ENCODE measurements at regions not wholly inside any gene's neighbourhood (a gene's known extent, or its start where the extent isn't known, plus 50 kb on each side); places are given as distances from the start of the nearest gene placed in this dataset.

GRCh38 chr10:21194510-21194993 is 297.4 kb upstream of the NEBL start:
- H3K27me3 ChIP-seq (ENCODE audit: control insufficient read depth, extremely low read depth, insufficient read depth, low read length): no peaks in the 10 kb centered on the region
- no peak overlapping the region for H3K27ac ChIP-seq (ENCODE audit: control insufficient read depth, insufficient read depth, low read length)
- TF ChIP-seq CTCF (optimal IDR thresholded peaks at IDR 0.05 in 1 of 3, IDR thresholded peaks at IDR 0.05 in 1 of 3, conservative IDR thresholded peaks at IDR 0.05 in 1 of 3; ENCODE audit: extremely low read depth in 1 of 3, insufficient read depth in 2 of 3, low read length in 3 of 3) (no peak), EZH2 (IDR thresholded peaks at IDR 0.05; ENCODE audit: low read length) (no peak)
- H2AFZ ChIP-seq (ENCODE audit: control insufficient read depth, low read length): no peak overlapping the region
- no peaks in the 10 kb centered on the region for H3K79me2 ChIP-seq (ENCODE audit: control insufficient read depth, insufficient read depth, low read length)
- no peaks in the 10 kb centered on the region for H4K20me1 ChIP-seq (ENCODE audit: control insufficient read depth, extremely low read depth, insufficient read depth, low read length)
- H3K36me3 ChIP-seq (ENCODE audit: control insufficient read depth in 2 of 2, extremely low read depth in 1 of 2, insufficient read depth in 2 of 2, low read length in 2 of 2): no peaks in the 10 kb centered on the region
- H3K9ac ChIP-seq (ENCODE audit: control insufficient read depth, extremely low read depth, insufficient read depth, low read length): no peak overlapping the region
- DNase-seq (ENCODE audit: low read depth, low spot score): no peak
- peaks cover 9% of the 10 kb centered on the region for H3K9me3 ChIP-seq (ENCODE audit: control insufficient read depth, low read depth, low read length)
- dilution Hi-C loops (cut with MboI; ENCODE audit: extremely low pct_ligation_motif_present, low sequenced_read_pairs): no loop called here
- H3K4me1 ChIP-seq (ENCODE audit: control insufficient read depth, extremely low read depth, insufficient read depth, low read length): peaks cover 13% of the 10 kb centered on the region
- peak overlapping the region; percentile 49 for H3K4me2 ChIP-seq (ENCODE audit: control insufficient read depth, extremely low read depth, insufficient read depth, low read depth, low read length)
- no peak overlapping the region for H3K4me3 ChIP-seq (ENCODE audit: control insufficient read depth in 2 of 3, extremely low read depth in 1 of 3, insufficient read depth in 2 of 3, low read depth in 1 of 3, low read length in 3 of 3)
- no peaks in the 10 kb centered on the region for H3K9me1 ChIP-seq (ENCODE audit: control insufficient read depth, extremely low read depth, insufficient read depth, low read length)
- FAIRE-seq: peak; percentile 53

GRCh38 chr10:21193196-21193595 is 296.1 kb upstream of the NEBL start:
- DNase-seq (ENCODE audit: low read depth, low spot score): no peak
- H3K9me1 ChIP-seq (ENCODE audit: control insufficient read depth, extremely low read depth, insufficient read depth, low read length): no peaks in the 10 kb centered on the region
- H3K4me2 ChIP-seq (ENCODE audit: control insufficient read depth, extremely low read depth, insufficient read depth, low read depth, low read length): no peak overlapping the region
- H3K9me3 ChIP-seq (ENCODE audit: control insufficient read depth, low read depth, low read length): peaks cover 8% of the 10 kb centered on the region
- TF ChIP-seq CTCF (optimal IDR thresholded peaks at IDR 0.05 in 1 of 3, IDR thresholded peaks at IDR 0.05 in 1 of 3, conservative IDR thresholded peaks at IDR 0.05 in 1 of 3; ENCODE audit: extremely low read depth in 1 of 3, insufficient read depth in 2 of 3, low read length in 3 of 3): no peak
- no peak for TF ChIP-seq EZH2 (IDR thresholded peaks at IDR 0.05; ENCODE audit: low read length)
- H3K9ac ChIP-seq (ENCODE audit: control insufficient read depth, extremely low read depth, insufficient read depth, low read length): no peak overlapping the region
- H3K27ac ChIP-seq (ENCODE audit: control insufficient read depth, insufficient read depth, low read length): no peak overlapping the region
- no peaks in the 10 kb centered on the region for H3K79me2 ChIP-seq (ENCODE audit: control insufficient read depth, insufficient read depth, low read length)
- H4K20me1 ChIP-seq (ENCODE audit: control insufficient read depth, extremely low read depth, insufficient read depth, low read length): no peaks in the 10 kb centered on the region
- H2AFZ ChIP-seq (ENCODE audit: control insufficient read depth, low read length): no peak overlapping the region
- dilution Hi-C loops (cut with MboI; ENCODE audit: extremely low pct_ligation_motif_present, low sequenced_read_pairs): no loop called here
- no peaks in the 10 kb centered on the region for H3K36me3 ChIP-seq (ENCODE audit: control insufficient read depth in 2 of 2, extremely low read depth in 1 of 2, insufficient read depth in 2 of 2, low read length in 2 of 2)
- H3K4me1 ChIP-seq (ENCODE audit: control insufficient read depth, extremely low read depth, insufficient read depth, low read length): peaks cover 13% of the 10 kb centered on the region
- no peak for FAIRE-seq
- H3K27me3 ChIP-seq (ENCODE audit: control insufficient read depth, extremely low read depth, insufficient read depth, low read length): no peaks in the 10 kb centered on the region
- no peak overlapping the region for H3K4me3 ChIP-seq (ENCODE audit: control insufficient read depth in 2 of 3, extremely low read depth in 1 of 3, insufficient read depth in 2 of 3, low read depth in 1 of 3, low read length in 3 of 3)

All from keratinocyte (primary cell).